PC-9 (cell line): ENCODE measurements at regions not wholly inside any gene's neighbourhood (a gene's known extent, or its start where the extent isn't known, plus 50 kb on each side); places are given as distances from the start of the nearest gene placed in this dataset.

ENCODE experiments used
- CTCF ChIP-seq: fragments of 200-600 bp; sonication (generic); conservative IDR thresholded peaks from 2 replicates; pipeline ENCODE4 v1.6.1; 2017; ENCODE audit warnings: mixed run types, antibody characterized with exemption, mild to moderate bottlenecking, moderate library complexity
- EZH2 ChIP-seq: fragments of 200-600 bp; sonication (generic); IDR thresholded peaks from 2 replicates; pipeline ENCODE4 v1.8.0; 2017; ENCODE audit warnings: antibody characterized with exemption, low read depth

- TF ChIP-seq CTCF (no peak), EZH2 (no peak)
These were observed 845.9 kb upstream of the NXPH2 start for GRCh38 chr2:139626128-139626527.
